Gastrocnemius medialis (tissue), 4 donors: ENCODE measurements at regions not wholly inside any gene's neighbourhood (a gene's known extent, or its start where the extent isn't known, plus 50 kb on each side); places are given as distances from the start of the nearest gene placed in this dataset.

Source experiments
- CTCF ChIP-seq, 5 experiments: fragments of 450-650 bp in 3 of 5; fragments of 200-600 bp in 2 of 5; sonication (generic) in 2 of 5; IDR thresholded peaks in 4 of 5; conservative IDR thresholded peaks in 1 of 5; 1 replicate in 4 of 5; 2 replicates in 1 of 5; pipeline ENCODE4 v1.5.1; 2016 to 2019; ENCODE audit warnings: antibody characterized with exemption in 5 of 5, mild to moderate bottlenecking in 3 of 5, moderate library complexity in 3 of 5
- POLR2A ChIP-seq, 2 donors: fragments of 450-650 bp; IDR thresholded peaks; one replicate each; pipeline ENCODE4 v1.6.1; 2017; ENCODE audit warnings: antibody characterized with exemption in 2 of 2, mild to moderate bottlenecking in 2 of 2, moderate library complexity in 2 of 2

GRCh38 chr6:126945150-126945685 is 173.3 kb upstream of the RSPO3 start:
- TF ChIP-seq CTCF (IDR thresholded peaks at IDR 0.05 in 4 of 5, conservative IDR thresholded peaks at IDR 0.05 in 1 of 5) (no peak), POLR2A (IDR thresholded peaks at IDR 0.05) (no peak)
